ENCODE measurements at regions not wholly inside any gene's neighbourhood (a gene's known extent, or its start where the extent isn't known, plus 50 kb on each side); places are given as distances from the start of the nearest gene placed in this dataset.
"Not testable (repeated sequence)": the region's sequence is repeated elsewhere in the genome, so short reads cannot be mapped to it uniquely, and the experiment has no call there.

DNA sequence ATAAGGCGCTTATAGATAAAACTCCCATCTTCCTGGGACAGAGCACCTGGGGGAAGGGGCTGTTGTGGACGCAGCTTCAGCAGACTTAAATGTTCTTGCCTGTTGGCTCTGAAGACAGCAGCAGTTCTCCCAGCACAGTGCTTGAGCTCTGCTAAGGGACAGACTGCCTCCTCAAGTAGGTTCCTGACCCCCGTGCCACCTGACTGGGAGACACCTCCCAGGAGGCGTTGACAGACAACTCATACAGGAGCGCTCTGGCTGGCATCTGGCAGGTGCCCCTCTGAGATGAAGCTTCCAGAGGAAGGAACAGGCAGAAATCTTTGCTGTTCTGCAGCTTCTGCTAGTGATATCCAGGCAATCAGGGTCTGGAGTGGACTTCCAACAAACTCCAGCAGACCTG is 383.1 kb upstream of the EMCN start:
- not testable (repeated sequence) for DNase-seq

GRCh38 chr4:100900134-100900533 is 382.3 kb upstream of the EMCN start:
- no peak for DNase-seq

DNA sequence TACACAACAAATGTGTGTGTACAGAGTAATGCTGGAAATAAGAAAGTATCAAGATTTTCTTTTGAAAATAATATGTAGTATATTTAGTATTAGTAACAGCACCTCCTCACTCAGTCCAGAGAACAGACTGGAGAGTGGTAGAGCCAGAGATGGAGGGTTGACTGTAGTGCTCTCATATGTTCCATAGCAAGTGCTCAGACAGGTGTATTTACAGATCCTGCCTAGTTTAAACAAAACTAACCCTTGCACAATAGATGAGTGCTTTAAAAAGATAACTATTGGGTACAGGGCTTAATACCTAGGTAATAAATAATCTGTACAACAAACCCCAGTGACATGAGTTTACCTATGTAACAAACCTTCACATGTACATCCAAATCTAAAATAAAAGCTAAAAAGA is 381.0 kb upstream of the EMCN start:
- DNase-seq, result no peak

- no peak for DNase-seq
Measured at GRCh38 chr4:100895556-100896197, 377.9 kb upstream of the EMCN start.

DNA sequence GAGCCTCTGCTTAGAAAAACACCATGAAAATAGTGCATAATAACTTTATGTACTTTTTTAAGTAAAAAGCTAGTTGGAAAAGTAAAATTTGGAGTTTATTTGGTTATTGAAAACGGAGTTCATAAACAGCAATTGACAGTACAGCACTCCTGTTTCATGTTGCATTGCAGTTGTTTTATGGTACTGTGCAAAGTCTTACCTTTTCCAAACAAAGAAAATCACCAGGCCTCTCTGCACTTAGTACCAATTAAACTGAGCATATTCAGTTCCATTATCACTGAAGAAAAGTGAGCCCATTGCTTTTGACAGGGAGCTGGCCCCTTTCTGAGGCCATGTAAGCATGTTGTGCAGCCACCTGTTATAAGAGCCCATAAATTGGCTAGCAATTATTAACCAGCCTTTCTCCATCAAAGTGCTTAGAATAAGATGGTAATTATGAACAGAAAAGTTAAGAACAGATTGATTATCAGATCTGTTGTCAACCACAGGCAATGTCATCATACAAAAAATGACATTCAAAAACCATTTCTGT is 376.6 kb upstream of the EMCN start:
- no peak for DNase-seq

DNA sequence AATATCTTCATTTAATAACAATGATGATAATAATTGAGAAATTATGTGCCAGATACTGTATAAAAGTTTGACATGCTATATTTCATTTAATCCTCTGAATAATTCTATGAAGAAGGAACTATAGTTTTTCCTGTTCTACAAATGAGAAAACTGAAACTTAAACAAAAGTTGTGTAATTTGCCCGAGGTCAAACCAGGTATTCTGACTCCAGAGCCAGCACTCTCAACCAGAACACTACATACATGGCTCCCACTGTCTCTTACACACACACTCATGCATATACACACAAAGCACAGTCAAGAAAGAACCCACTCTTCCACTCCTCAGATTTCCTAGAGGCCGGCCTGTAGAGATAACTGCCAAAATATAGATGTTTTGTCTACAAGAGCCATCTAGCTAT is 374.0 kb upstream of the EMCN start:
- DNase-seq, result no peak

DNA sequence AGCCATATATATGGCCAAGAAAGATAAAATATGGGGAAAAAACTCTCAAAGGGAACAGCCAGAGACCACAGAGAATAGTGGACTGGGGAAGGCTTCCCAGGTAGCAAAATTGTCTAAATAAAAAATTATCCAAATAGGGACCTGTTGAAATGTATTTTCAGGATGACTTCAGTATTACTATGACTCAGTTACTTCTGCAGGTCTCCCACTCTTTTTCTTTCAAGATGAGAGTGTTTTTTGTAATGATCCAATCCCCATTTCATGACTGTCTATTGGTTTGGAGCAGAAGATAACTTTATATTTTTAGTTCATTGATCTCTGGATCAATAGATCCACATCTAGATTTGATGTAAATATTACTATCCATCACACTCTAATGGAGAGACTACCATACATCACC is 372.1 kb upstream of the EMCN start:
- DNase-seq, result no peak

DNA sequence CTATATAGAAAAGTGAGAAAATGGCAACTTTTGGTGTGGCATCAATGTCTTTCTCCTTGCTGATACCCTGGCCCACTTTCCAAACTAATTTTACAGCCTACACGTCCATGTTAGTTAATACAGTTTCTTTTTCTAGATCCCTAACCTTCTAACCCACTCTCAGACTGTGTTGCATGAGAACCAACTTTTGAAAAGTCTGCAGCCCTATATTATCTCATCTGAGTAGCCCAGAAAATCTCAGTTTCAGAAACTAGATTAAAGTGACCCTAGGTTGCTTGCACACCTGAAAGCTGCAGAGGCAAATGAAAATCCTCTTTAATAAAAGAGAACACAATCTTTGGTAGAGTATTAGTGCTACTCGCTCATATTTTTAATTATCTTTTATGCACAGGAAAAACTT is 371.6 kb upstream of the EMCN start:
- no peak for DNase-seq

GRCh38 chr4:100882661-100883060 is 364.8 kb upstream of the EMCN start:
- DNase-seq, result no peak

GRCh38 chr4:100881283-100881682 is 363.5 kb upstream of the EMCN start:
- no peak for DNase-seq

- DNase-seq, result no peak
Measured at GRCh38 chr4:100880011-100880410, 362.2 kb upstream of the EMCN start.

DNA sequence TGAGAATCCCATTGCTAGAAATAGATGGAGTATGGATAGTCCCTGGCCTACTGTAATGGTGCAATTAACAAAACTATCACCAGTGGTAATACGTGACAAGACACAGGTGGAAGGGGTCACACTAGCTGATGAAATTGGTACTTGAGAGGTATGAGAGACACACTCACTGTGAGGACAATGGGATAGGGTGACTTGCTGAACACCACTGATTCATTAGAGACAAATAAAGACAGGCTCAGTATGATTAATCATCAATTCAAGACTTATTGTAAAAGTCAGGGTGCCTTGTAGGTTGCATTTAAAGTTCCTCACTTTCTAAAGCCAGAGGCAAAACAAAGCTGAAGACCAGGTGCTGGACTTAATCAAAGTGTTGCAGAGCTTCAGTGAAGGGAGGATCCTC is 361.6 kb upstream of the EMCN start:
- DNase-seq, result no peak

DNA sequence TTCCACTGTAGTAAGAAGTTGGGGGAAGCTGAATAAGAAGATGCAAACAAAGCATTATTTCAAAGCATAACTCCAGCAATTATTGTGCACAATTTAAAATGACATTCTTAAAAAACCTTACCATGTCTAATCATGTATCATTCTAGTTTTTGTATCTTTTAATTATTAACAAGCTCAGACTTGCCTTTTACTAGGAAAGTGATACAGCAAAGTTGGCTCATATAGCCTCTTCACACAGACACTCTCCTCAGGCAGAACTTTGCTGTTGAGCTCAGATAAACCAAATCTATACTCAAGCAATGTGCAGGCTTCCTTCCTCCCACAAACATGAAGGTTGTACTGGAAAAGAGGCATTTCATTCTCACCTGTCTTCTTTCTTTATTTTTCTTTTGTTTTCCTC is 358.7 kb upstream of the EMCN start:
- no peak for DNase-seq

DNA sequence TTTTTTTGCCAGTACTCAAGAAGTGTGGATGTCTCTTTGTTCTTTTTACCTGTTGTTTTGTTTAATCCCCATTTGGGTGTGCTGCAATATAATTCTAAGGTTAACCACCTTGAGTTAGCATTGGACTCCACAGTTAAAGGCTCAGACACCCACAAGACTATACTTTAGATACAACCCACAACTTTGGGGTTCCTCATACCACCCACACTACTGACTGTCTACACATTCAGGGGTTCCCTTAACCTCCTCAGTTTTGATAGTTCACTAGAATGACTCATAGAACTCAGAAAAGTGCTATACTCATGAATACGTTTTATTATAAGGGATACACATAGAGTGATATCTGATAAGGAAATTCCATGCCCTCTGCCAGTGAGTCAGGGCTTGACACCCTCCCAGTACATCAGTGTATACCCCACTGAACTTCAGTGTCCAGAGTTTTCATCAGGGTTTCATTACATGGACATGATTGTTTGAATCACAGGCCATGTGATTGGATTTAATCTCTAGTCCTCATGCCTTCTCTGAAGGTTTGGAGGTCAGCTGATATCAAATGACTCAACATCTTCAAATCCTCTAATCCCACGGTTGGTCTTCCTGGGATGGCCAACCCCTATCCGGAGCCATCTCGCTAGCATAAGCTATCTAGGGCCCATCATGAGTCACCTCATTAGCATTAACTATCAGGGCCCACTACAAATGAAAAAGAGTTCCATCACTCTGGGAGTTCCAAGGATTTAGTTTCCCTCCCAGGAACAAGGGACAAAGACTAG is 357.7 kb upstream of the EMCN start:
- DNase-seq, result no peak

DNA sequence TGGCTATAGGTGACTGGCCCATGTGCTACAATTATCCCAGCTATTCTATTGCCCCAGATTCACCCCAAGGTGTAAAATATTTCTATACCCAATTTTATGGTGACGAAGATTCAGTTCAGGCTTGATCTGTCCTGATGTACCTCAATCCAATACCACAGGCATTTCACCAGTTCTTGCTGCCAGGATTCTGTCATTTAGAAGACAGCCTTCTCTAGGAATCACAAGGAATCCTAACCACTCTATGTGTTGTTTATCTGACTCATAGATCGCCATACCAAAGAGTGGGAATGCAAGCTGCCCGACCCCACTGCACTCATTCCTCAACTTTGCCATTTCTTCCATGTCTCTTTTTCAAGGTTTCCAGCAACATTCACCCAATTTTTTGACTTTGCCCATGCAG is 355.0 kb upstream of the EMCN start:
- no peak for DNase-seq

GRCh38 chr4:100870940-100871772 is 353.3 kb upstream of the EMCN start:
- DNase-seq, result no peak

- no peak for DNase-seq
Measured at GRCh38 chr4:100869276-100869675, 351.5 kb upstream of the EMCN start.

DNA sequence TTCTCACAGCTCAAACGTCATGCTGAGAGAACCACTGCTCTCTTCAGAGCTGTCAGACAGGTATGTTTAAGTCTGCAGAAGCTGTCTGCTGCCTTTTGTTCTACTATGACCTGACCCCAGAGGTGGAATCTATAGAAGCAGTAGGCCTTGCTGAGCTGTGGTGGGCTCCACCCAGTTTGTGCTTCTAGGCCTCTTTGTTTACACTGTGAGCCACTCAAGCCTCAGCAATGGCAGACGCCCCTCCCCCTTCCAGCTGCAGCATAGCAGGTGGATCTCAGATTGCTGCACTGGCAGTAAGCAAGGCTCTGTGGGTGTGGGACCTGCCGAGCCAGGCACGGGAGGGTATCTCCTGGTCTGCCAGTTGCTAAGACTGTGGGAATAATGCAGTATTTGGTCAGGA is 350.5 kb upstream of the EMCN start:
- DNase-seq, result not testable (repeated sequence)

GRCh38 chr4:100852326-100852725 is 334.5 kb upstream of the EMCN start:
- DNase-seq, result no peak

GRCh38 chr4:100849319-100849718 is 331.5 kb upstream of the EMCN start:
- DNase-seq, result no peak

GRCh38 chr4:100848841-100849240 is 331.0 kb upstream of the EMCN start:
- peak; percentile 1 to 15 for DNase-seq

GRCh38 chr4:100843910-100844309 is 326.1 kb upstream of the EMCN start:
- DNase-seq, result no peak

DNA sequence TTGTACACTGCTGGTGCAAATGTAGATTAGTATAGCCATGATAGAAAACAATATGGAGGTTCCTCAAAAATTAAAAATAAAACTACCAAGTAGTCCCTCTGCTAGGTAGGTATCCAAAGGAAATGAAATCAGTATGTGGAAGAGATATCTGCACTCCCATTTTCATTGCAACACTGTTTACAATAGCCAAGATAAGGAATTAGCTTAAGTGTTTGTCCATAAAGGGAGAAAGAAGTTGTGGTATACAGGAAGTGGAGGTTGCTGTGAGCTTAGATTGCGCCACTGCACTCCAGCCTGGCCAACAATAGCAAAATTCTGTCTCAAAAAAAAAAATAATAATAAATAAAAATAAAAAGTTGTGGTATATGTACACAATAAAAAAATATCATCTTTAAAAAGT is 325.0 kb upstream of the EMCN start:
- DNase-seq, result no peak

DNA sequence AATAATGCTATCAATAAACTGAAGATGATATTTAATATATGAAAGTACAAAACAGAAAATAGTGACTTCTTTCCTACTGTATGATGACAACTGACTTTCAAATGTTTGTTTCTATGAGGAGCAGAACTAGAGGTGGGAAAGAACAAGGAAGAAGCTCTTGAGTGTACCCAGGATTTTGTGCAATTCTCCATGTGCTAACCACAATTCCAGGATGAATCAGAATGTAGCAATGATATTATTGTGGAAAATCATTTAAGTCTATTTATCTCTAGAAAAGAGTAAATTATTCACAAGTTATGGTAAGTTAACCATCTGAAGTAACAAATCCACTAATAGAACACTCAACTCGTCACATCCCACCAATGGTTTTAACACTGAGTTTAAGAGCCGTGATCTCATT is 324.1 kb upstream of the EMCN start:
- DNase-seq, result no peak
